B cell (primary cell): ENCODE measurements at regions not wholly inside any gene's neighbourhood (a gene's known extent, or its start where the extent isn't known, plus 50 kb on each side); places are given as distances from the start of the nearest gene placed in this dataset.

ENCODE experiments used
- ATAC-seq: fragments of 200-7000 bp; cut with Tn5 transposase; one replicate; pipeline ENCODE4 v1.10.0; 2021; ENCODE audit warnings: low read depth, mild to moderate bottlenecking, moderate number of reproducible peaks, moderate library complexity
- CTCF ChIA-PET: fragments of 350-600 bp; sonication (Branson Sonifier 250); formaldehyde crosslinking; loops from one replicate; lab custom pipeline; 2021; ENCODE audit warnings: antibody characterized with exemption, inconsistent platforms; lab: Charles Lee
- POLR2A ChIA-PET: fragments of 350-600 bp; sonication (Branson Sonifier 250); formaldehyde crosslinking; loops from one replicate; lab custom pipeline; 2021; ENCODE audit warnings: antibody characterized with exemption; lab: Charles Lee
- DNase-seq: peaks from one replicate; pipeline ENCODE4 v3.0.0; 2013
- H2AFZ ChIP-seq: 2 replicates; pipeline ENCODE4 v1.6.1; 2012; ENCODE audit warnings: mild to moderate bottlenecking, low read depth, low read length; ENCODE audit not compliant: insufficient read depth, poor library complexity, severe bottlenecking
- H3K27ac ChIP-seq, 2 donors: 1 replicate in 1 of 2; 2 replicates in 1 of 2; pipeline ENCODE4 v1.5.1; 2012 to 2013; ENCODE audit warnings: low read length in 2 of 2, mild to moderate bottlenecking in 2 of 2, moderate library complexity in 1 of 2
- H3K27me3 ChIP-seq, 4 experiments: fragments of 200-600 bp in 1 of 4; sonication (generic) in 1 of 4; replicated peaks in 1 of 4; 1 replicate in 2 of 4; 2 replicates in 2 of 4; pipeline versions ENCODE4 v1.6.1 to v1.7.0; 2013 to 2016; ENCODE audit warnings: low read length in 3 of 4, mild to moderate bottlenecking in 2 of 4, mixed read lengths in 1 of 4, moderate library complexity in 1 of 4; ENCODE audit not compliant: insufficient read depth in 4 of 4, control insufficient read depth in 3 of 4; ENCODE audit errors: control extremely low read depth in 1 of 4
- H3K36me3 ChIP-seq, 2 experiments: replicated peaks in 1 of 2; 1 replicate in 1 of 2; 2 replicates in 1 of 2; pipeline versions ENCODE4 v1.6.1 to v1.7.1; 2013; ENCODE audit warnings: low read length in 1 of 2; ENCODE audit not compliant: insufficient read depth in 2 of 2, control insufficient read depth in 1 of 2; ENCODE audit errors: control extremely low read depth in 1 of 2, extremely low read depth in 1 of 2
- H3K4me1 ChIP-seq, 2 donors: fragments of 200-600 bp in 1 of 2; sonication (generic) in 1 of 2; 1 replicate in 1 of 2; 2 replicates in 1 of 2; pipeline versions ENCODE4 v1.5.1 to v1.6.1; 2013 to 2017; ENCODE audit warnings: low read length in 2 of 2; ENCODE audit not compliant: control insufficient read depth in 2 of 2, insufficient read depth in 2 of 2
- H3K4me2 ChIP-seq: replicated peaks from 2 replicates; pipeline ENCODE3; 2012; ENCODE audit warnings: mild to moderate bottlenecking, low read depth, low read length; ENCODE audit not compliant: poor library complexity, severe bottlenecking
- H3K4me3 ChIP-seq, 5 experiments: fragments of 200-600 bp in 1 of 5; sonication (generic) in 1 of 5; 1 replicate in 3 of 5; 2 replicates in 2 of 5; pipeline versions ENCODE4 v1.5.1 to v1.7.0; 2011 to 2016; ENCODE audit warnings: low read length in 4 of 5, mild to moderate bottlenecking in 4 of 5, low read depth in 2 of 5, control low read depth in 1 of 5, moderate library complexity in 1 of 5; ENCODE audit not compliant: insufficient read depth in 1 of 5; ENCODE audit errors: control extremely low read depth in 1 of 5, extremely low read depth in 1 of 5
- H3K79me2 ChIP-seq: fragments of 200-600 bp; sonication (generic); one replicate; pipeline ENCODE4 v1.6.0; 2016; ENCODE audit warnings: low read length; ENCODE audit not compliant: control insufficient read depth, insufficient read depth
- H3K9ac ChIP-seq: fragments of 200-600 bp; sonication (generic); 2 replicates; pipeline ENCODE4 v1.6.1; 2017; ENCODE audit warnings: mild to moderate bottlenecking, low read length, moderate library complexity
- H3K9me3 ChIP-seq, 3 donors: one replicate each; pipeline versions ENCODE4 v1.6.1 to v1.7.1; 2013; ENCODE audit warnings: low read length in 2 of 3; ENCODE audit not compliant: control insufficient read depth in 2 of 3, insufficient read depth in 1 of 3; ENCODE audit errors: control extremely low read depth in 1 of 3
- H4K20me1 ChIP-seq: 2 replicates; pipeline ENCODE4 v1.6.0; 2012; ENCODE audit warnings: mild to moderate bottlenecking, low read length; ENCODE audit not compliant: insufficient read depth, control insufficient read depth, poor library complexity, severe bottlenecking
- H3K27ac Mint-ChIP-seq: one replicate; pipeline ENCODE4 v1.8.0; 2021; ENCODE audit warnings: mixed read lengths
- H3K27me3 Mint-ChIP-seq: one replicate; pipeline ENCODE4 v1.8.0; 2021; ENCODE audit warnings: mixed read lengths
- H3K4me1 Mint-ChIP-seq: one replicate; pipeline ENCODE4 v1.8.0; 2021; ENCODE audit warnings: mixed read lengths
- H3K4me3 Mint-ChIP-seq: one replicate; pipeline ENCODE4 v1.8.0; 2021; ENCODE audit warnings: mixed read lengths
- H3K9me3 Mint-ChIP-seq: one replicate; pipeline ENCODE4 v1.8.0; 2022; ENCODE audit warnings: mixed read lengths; ENCODE audit not compliant: insufficient read depth
- CTCF ChIP-seq: fragments of 200-600 bp; IDR thresholded peaks from one replicate; pipeline ENCODE4 v1.8.0; 2022; ENCODE audit warnings: antibody characterized with exemption, mild to moderate bottlenecking
- EZH2 ChIP-seq: IDR thresholded peaks from 2 replicates; pipeline ENCODE4 v1.6.1; 2012; ENCODE audit warnings: borderline replicate concordance, low read depth, mild to moderate bottlenecking, moderate library complexity, low read length; ENCODE audit not compliant: insufficient read depth, poor library complexity, severe bottlenecking
- WGBS: methylation state at CpG from one replicate; pipeline ENCODE4 v1.1.5; 2013; ENCODE audit warnings: missing lambda C conversion rate; ENCODE audit not compliant: insufficient coverage; 5-methylcytosine and 5-hydroxymethylcytosine counted together
- intact Hi-C: fragments of 100-400 bp; cut with micrococcal nuclease; formaldehyde crosslinking; loops from one replicate; pipeline ENCODE4 v1.10.0; 2022

- CTCF ChIA-PET: no interaction called here
- Mint-ChIP-seq H3K4me3 (no peak overlapping the region), H3K4me1 (no peaks in the 10 kb centered on the region), H3K9me3 (peaks cover under 1% of the 10 kb centered on the region), H3K27me3 (no peaks in the 10 kb centered on the region), H3K27ac (no peak overlapping the region)
- H4K20me1 ChIP-seq: no peaks in the 10 kb centered on the region
- H3K9ac ChIP-seq: no peak overlapping the region
- intact Hi-C loops: no loop called here
- H3K27me3 ChIP-seq: no peaks in the 10 kb centered on the region
- ATAC-seq: no peak
- H2AFZ ChIP-seq: no peak overlapping the region
- H3K36me3 ChIP-seq: no peaks in the 10 kb centered on the region
- TF ChIP-seq EZH2 (no peak), CTCF (no peak)
- POLR2A ChIA-PET: no interaction called here
- DNase-seq: no peak
- no peak overlapping the region for H3K4me2 ChIP-seq
- no peak overlapping the region for H3K27ac ChIP-seq
- WGBS: 100% methylated on average over 6 of the region's 6 CpGs
- no peaks in the 10 kb centered on the region for H3K4me1 ChIP-seq
- H3K79me2 ChIP-seq: no peaks in the 10 kb centered on the region
- peaks cover 0 to 15% (median 3%) of the 10 kb centered on the region in 3 donors for H3K9me3 ChIP-seq
- H3K4me3 ChIP-seq: no peak overlapping the region
Observed at GRCh38 chrX:65253817-65254216, 277.6 kb upstream of the ZC4H2 start.

- DNase-seq: no peak
- WGBS: 85% methylated on average over 2 of the region's 4 CpGs
- H3K4me1 Mint-ChIP-seq: no peaks in the 10 kb centered on the region
- H3K4me3 ChIP-seq: no peak overlapping the region
- H3K27ac Mint-ChIP-seq: no peak overlapping the region
- peaks cover 2 to 23% (median 13%) of the 10 kb centered on the region in 3 donors for H3K9me3 ChIP-seq
- no peak overlapping the region for H3K4me3 Mint-ChIP-seq
- ChIA-PET POLR2A (no interaction called here), CTCF (no interaction called here)
- no peaks in the 10 kb centered on the region for H4K20me1 ChIP-seq
- ATAC-seq: no peak
- no peaks in the 10 kb centered on the region for H3K79me2 ChIP-seq
- no peaks in the 10 kb centered on the region for H3K27me3 ChIP-seq
- H3K36me3 ChIP-seq: no peaks in the 10 kb centered on the region
- peaks cover 11% of the 10 kb centered on the region for H3K9me3 Mint-ChIP-seq
- intact Hi-C loops: no loop called here
- no peaks in the 10 kb centered on the region for H3K27me3 Mint-ChIP-seq
- no peak for TF ChIP-seq EZH2
- no peak for TF ChIP-seq CTCF
- no peak overlapping the region for H2AFZ ChIP-seq
- H3K4me2 ChIP-seq: no peak overlapping the region
- H3K4me1 ChIP-seq: no peaks in the 10 kb centered on the region
- H3K9ac ChIP-seq: no peak overlapping the region
- H3K27ac ChIP-seq: no peak overlapping the region
Observed at GRCh38 chrX:65241059-65241721, 264.9 kb upstream of the ZC4H2 start.
